Kidney capillary endothelial cell (primary cell): ENCODE measurements at regions not wholly inside any gene's neighbourhood (a gene's known extent, or its start where the extent isn't known, plus 50 kb on each side); places are given as distances from the start of the nearest gene placed in this dataset.
"Not testable (repeated sequence)": the region's sequence is repeated elsewhere in the genome, so short reads cannot be mapped to it uniquely, and the experiment has no call there.

Experiments
- DNase-seq: peaks from one replicate; pipeline ENCODE4 v3.0.0-alpha.2; 2018; ENCODE audit warnings: low spot score

GRCh38 chr6:21744331-21744730 is 150.8 kb downstream of the SOX4 start:
- no peak for DNase-seq

DNA sequence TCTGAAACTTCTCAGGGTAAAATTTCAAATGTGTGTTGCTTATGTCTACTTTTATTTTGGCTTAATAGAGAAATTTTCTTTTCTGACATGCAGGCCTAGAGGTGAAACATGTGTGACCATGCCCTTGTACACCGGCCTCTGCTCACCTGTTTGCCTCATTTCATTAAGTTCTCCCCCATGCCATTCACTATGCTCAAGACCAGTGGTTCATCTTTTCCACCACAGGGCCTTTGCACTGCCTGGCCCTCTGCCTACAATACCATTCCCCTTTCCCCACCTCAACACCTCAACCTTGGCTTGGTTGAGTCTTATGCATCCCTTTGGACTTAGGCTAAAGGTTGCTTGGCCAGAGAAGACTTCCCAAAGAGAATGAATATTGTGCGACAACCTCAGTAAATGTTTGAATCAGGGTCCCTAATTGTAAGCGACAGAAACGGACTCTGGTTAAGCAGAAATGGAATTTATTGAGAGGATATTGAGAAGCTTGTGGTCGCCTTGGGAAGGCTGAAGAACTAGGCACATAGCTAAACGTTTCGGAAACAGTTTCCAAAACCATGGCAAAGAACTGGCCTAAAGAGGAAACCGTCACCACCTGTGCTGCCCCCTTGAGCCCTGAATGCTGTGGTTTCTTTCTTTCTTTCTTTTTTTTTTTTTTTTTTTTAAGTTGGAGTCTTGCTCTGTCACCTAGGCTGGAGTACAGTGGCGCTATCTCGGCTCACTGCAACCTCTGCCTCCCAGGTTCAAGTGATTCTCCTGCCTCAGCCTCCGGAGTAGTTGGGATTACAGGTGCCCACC is 152.2 kb downstream of the SOX4 start:
- DNase-seq, result no peak

DNA sequence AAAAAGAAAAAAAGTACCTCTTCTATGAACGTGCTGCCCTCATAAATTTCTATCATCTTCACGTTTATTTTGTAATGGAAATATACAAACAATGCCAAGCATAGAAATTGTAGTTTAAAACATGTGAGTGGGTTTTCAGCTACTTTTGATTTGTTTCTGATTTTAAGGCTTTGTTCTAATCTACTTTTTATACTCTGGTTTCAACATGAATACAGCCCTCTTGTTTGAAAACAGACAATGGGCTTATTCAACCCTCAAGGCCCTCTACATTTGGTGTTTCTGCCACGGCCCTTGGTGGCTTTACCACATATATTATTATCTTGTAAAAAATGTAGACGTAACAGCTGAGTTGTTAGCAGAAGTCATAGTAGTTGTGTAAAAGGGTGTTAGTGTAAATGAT is 153.9 kb downstream of the SOX4 start:
- DNase-seq, result no peak

GRCh38 chr6:21748343-21749056 is 154.9 kb downstream of the SOX4 start:
- DNase-seq, result no peak

DNA sequence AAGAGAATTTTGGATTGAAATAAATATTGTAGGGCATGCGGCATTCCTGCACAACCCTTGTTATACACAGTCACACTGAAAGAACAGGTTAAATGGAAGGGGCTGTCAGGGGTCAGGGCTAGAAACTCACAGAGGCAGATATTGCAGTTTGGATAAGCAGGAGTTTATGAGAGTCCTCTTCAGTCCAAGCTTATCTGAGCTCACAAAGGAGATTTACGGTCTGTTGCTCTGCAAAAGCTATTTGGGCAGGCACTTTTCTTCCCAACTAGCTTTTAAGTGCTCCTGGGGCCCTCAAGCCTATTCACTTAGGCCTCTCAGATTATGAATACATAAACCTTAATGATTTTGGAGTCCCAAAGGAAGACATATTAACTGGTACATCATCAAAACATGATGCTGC is 156.2 kb downstream of the SOX4 start:
- no peak for DNase-seq

- DNase-seq, result no peak
Observed at GRCh38 chr6:21750575-21750974, 157.0 kb downstream of the SOX4 start.

DNA sequence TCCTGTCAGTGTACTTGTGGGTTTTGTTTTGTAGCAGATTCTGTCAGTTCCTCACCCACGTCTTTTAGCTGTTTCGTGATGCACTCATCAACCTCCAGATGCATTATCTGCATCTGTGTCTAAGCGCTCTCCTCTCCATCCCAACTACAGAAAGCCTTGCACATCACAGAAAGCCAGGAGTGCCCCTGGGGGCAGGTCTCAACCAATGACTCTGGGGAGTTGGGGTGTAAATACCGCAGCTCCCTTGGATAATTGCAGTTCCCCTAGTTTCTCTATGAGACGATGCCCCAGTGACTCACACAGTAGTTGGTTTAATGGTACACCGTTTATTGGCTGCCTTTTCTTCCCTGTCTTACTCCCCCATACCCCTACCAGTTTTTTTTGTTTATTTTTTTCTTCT is 158.1 kb downstream of the SOX4 start:
- DNase-seq, result no peak

DNA sequence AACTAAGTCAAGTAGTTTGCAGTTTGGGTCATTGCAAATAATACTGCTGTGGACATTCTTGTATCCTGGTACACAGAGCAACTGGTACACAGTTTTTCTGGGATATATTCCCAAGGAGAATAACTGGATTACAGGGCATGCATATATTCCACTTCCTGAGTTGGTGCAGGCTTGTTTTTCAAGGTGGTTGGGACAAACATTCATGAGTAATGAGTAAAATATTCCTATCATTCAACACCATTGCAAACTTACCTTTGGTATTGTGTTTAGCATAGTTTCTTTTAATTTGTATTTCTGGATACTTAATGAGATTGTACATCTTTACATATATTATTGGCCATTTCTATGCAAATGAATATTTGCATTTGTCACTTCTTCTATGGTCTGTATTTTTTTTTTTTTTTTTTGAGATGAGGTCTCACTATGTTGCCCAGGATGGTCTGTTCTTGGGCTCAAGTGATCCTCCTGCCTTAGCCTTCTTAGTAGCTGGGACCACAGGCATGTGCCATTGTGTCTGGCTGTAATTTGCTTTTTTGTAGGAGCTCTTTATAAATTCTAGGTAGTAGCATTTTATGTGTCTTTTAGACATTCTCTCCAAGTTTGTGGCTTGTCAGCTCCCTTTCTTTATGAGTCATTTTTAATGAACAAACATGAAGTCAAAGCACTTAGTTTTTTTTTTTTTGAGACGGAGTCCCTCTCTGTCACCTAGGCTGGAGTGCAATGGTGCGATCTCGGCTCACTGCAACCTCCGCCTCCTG is 158.7 kb downstream of the SOX4 start:
- peak; percentile 32 for DNase-seq

DNA sequence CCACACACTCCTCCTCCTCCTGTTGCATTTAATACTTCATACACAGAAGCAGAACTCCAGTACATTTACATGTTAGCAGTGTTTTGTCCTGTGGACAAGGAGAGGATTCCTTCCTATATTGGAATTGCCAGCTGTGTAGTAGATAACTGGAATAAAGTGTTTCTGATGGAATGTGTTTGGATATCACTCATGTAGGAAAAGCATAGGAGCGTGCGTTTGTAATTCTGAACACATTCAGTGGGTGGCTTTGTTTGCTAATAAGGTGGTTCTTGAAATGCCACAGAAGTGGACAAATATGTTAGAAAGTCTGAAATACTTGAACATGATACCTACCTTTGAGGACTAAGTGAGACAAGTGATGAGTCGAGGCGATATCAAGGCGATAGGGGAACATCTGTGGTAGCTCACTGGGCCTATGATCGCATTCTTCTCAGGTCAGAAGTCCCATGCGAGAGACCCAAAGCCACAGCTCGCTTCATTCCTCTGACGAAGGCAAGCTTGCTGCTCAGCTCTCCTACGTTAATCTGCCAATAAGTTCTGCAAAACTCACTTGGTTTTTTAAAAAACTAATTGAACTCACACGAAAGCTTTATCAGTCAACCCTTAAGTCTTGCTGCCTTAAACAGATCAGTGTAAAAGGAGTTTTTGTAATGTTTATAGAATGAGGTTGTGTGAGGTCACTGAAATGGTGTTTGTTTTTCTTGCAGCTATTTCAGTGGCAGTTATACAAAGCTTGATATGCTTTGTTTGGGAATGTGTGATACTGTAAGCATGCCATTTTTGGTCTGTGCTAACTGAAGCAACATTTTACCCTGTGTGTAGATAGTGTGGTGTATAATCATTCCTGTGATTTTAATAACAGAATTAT is 159.9 kb downstream of the SOX4 start:
- DNase-seq, result no peak

DNA sequence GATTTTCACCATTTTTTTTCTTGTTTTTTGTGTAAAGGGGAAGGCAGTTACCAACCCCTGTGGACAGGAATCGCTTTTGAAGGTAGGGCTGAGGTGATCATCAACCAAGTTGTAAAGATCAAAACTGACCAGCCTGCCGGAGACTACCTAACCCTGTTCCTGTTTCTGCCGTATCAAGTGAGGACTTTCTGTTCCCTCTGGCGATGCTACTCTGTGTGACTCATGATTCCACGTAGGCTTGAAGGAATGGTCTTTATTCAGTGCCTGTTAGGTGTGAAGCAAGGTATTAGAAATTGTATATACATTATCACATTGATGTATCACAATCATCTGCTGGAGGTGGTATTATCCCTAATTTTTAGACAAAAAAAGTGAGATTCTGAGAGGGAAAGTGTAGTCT is 161.3 kb downstream of the SOX4 start:
- DNase-seq, result no peak

GRCh38 chr6:21756487-21756886 is 162.9 kb downstream of the SOX4 start:
- no peak for DNase-seq

DNA sequence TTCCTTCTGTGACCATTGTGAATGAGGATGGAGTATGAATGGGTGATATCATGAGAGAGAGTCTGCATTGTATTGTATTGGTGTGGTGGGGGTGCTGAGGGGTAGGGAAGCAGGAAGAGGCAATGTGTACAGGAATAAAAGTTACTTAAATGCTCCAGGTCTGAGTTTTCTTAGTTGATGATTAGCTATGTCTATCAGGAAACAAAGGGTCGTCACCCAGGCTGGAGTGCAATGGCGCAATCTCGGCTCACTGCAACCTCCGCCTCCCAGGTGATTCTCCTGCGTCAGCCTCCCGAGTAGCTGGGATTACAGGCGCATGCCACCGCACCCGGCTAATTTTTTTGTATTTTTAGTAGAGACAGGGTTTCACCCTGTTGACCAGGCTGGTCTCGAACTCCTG is 163.8 kb downstream of the SOX4 start:
- DNase-seq, result not testable (repeated sequence)

DNA sequence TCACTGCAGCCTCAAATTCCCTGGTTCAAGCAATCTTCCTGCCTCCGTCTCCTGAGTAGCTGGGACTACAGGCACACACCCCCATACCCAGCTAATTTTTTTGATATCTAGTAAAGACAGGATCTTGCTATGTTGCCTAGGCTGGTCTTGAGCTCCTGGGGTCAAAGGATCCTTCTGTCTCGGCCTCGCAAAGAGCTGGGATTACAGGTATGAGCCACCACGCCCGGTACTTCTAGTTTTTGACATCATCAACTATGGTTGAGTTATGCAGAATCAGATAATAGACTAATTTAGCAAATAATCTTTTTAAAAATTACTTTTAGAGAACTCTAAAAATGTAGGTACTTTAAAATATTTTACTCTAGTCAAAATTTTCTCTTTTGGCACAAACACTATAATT is 166.2 kb downstream of the SOX4 start:
- DNase-seq, result no peak

DNA sequence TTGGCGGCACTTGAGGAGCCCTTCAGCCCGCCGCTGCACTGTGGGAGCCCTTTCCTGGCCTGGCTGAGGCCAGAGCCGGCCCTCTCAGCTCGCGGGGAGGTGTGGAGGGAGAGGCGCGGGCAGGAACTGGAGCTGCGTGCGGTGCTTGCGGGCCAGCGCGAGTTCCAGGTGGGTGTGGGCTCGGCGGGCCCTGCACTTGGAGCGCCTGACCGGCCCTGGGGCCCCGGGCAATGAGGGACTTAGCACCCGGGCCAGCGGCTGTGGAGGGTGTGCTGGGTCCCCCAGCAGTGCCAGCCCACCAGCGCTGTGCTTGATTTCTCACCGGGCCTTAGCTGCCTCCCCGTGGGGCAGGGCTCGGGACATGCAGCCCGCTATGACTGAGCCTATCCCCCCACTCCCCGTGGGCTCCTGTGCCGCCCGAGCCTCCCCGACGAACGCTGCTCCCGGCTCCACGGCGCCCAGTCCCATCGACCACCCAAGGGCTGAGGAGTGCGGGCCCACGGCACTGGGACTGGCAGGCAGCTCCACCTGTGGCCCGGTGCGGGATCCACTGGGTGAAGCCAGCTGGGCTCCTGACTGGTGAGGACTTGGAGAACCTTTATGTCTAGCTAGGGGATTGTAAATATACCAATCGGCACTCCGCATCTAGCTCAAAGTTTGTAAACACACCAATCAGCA is 167.6 kb downstream of the SOX4 start:
- not testable (repeated sequence) for DNase-seq

DNA sequence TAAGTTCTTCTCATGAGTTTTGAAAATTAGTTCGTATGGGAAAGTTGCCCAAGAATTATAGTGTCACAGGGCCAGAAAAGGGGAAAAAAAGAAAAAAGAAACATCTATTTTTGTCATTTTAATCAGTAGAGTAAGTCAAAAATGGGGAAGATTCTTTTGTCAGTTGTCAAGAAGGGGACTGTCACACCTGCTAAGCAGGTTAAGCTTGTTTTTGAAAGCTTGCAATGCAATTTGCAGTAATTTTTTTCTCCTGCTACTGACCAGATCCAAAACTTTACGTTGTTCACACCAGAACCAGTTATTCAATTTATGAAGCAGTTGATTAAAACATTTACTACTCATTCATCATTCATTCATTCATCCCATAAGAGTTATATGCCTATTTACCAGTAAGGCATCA is 171.4 kb downstream of the SOX4 start:
- DNase-seq, result no peak

DNA sequence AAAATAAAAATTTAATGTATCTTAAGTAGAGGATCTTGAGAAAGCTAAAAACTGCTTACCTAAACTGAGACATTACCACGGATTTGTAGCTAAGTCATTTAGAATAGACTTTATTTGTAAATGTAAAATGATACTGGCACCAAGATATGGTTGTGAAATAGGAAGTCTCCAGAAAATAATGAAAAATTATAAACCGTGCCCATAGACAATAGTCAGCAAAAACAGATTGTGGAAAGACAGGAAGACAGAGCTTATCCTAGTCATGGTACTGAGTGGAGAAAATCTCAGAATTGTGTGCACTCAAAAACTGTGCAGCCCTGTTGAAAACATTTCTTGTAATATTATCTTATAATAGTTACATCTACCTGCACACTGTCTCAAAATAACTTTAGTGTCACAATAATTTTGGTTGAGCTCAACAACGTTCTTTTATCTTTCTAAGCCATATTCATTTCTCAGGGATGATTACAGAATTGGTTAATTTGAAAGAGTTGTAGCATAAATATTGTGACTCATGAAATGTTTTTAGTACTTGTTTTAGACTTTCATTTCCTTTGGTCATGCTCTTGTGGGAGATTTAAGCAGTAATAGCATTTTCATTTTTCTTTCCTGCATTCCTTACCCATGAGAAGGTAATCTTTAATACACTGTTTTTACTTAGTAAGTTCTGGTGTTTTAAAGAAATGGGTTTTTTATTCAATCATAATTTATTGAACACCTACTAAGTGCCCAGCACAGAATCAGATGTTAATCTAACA is 174.5 kb downstream of the SOX4 start:
- DNase-seq, result peak; percentile 73

DNA sequence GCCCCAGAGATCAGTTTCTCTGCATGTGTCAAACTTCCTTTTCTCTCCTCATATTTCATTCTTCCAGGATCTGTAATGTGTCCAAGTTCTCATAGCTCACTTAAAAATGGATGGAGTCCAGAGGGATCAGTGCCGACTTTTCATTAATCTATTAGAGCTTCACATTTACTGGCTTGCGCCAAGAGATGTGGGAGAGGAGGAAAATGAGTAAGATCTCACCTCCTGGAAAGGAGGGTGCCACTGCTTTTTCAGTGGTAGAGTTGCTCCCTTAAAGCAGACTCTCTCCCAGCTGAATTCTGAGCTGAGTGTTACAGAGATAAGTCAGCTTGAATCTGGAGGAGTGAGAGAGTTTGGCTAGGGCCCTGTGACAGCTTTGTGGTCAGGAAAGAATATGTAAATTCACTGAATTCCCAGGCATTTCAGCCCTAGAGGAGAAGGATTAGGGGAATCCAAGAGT is 175.9 kb downstream of the SOX4 start:
- peak; percentile 26 for DNase-seq

DNA sequence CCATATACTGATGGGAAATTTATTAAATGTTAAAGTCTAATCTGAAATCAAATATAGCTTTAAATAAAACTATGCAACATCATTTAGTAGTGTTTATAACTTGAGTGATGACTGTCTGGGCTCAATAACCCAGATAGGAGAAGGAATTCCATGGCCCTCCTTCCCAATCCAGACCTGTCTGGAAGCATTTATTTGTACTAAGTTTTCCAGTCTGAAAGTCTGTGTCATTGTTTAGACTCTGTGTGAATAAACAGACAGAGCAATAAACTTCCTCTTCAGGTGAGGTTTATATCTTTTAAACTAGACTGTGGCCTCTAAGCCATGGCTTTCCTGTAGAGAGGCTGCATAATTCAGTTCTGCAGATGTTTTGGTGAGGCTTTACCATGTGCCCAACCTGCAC is 176.4 kb downstream of the SOX4 start:
- DNase-seq, result no peak

DNA sequence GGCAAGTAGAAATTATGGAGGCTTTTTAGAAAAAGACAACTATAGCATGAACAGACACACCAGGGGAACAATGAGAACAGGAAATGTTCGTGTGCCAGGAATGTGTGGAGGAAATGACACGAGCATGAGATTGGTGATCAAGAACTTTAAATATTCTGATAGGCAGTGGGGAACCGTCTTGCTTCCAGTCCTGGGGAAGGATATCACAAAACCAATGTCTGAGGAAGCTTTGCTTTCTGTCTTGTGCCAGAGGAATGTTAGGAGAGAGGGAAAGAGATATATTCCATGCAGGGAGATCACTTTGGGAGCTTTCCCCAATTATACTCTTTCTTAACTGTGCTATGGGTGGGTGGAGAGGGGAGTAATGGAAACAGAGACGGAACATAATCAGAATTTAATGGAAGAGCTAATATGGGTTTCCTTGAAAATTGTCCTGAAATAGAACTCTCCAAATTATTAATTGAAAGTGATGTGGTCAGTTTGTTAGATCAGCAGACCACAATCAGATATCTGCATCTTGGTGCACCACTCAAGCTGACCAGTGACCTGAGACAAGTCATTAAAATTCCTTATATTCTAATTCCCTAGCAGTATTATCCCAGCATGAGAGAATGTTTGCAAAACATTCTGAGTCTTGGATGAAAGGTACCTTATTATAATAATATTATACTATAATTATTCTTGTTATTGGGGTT is 178.2 kb downstream of the SOX4 start:
- peak; percentile 83 for DNase-seq

GRCh38 chr6:21772477-21772876 is 178.9 kb downstream of the SOX4 start:
- no peak for DNase-seq
